ENCODE measurements at regions not wholly inside any gene's neighbourhood (a gene's known extent, or its start where the extent isn't known, plus 50 kb on each side); places are given as distances from the start of the nearest gene placed in this dataset.

GRCh38 chr20:57941604-57942381, 232.0 kb upstream of the PMEPA1 start:
- TF ChIP-seq, protein P1, sequence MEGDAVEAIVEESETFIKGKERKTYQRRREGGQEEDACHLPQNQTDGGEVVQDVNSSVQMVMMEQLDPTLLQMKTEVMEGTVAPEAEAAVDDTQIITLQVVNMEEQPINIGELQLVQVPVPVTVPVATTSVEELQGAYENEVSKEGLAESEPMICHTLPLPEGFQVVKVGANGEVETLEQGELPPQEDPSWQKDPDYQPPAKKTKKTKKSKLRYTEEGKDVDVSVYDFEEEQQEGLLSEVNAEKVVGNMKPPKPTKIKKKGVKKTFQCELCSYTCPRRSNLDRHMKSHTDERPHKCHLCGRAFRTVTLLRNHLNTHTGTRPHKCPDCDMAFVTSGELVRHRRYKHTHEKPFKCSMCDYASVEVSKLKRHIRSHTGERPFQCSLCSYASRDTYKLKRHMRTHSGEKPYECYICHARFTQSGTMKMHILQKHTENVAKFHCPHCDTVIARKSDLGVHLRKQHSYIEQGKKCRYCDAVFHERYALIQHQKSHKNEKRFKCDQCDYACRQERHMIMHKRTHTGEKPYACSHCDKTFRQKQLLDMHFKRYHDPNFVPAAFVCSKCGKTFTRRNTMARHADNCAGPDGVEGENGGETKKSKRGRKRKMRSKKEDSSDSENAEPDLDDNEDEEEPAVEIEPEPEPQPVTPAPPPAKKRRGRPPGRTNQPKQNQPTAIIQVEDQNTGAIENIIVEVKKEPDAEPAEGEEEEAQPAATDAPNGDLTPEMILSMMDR (conservative IDR thresholded peaks at IDR 0.05; ENCODE audit: low read length), result no peak
- TF ChIP-seq EZH2phosphoT487 (IDR thresholded peaks at IDR 0.05; ENCODE audit: borderline replicate concordance), result no peak
